NOMO-1 (cell line): ENCODE measurements at regions not wholly inside any gene's neighbourhood (a gene's known extent, or its start where the extent isn't known, plus 50 kb on each side); places are given as distances from the start of the nearest gene placed in this dataset.

Source experiments
- DNase-seq, 2 experiments: peaks; one replicate each; lab custom pipeline; 2025; ENCODE audit not compliant: unreplicated experiment in 2 of 2; lab: John Stamatoyannopoulos, UW

- DNase-seq, result no peak
Observed at GRCh38 chr15:25985165-25985564, 122.0 kb upstream of the ATP10A start.

GRCh38 chr15:25982736-25983135 is 119.6 kb upstream of the ATP10A start:
- DNase-seq, result no peak

GRCh38 chr15:25981114-25981513 is 118.0 kb upstream of the ATP10A start:
- no peak for DNase-seq

DNA sequence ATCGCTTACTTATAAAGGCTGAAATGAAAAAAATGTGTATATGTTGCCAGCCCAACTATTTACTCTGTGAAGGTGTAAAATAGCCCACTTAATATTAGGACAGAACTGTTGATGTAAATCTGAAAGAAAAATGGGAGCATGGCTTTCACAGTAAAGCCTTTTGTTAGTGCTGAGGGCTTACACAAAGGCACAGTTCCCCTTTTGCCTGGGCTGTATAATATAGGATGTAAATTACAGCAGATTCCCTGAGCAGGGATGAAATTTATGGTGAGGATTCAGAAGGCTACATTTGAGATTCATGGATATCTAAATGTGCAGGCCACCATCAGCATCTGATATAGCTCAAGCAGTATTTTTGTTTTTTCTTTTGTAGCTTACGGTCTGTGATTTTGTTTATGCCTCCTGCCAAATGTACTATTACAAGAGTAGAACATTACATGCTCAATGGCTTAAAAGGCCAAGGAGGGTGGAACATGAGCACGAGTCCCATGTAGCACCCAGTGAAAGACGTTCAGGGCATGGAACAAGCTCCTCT is 109.1 kb upstream of the ATP10A start:
- DNase-seq, result no peak

DNA sequence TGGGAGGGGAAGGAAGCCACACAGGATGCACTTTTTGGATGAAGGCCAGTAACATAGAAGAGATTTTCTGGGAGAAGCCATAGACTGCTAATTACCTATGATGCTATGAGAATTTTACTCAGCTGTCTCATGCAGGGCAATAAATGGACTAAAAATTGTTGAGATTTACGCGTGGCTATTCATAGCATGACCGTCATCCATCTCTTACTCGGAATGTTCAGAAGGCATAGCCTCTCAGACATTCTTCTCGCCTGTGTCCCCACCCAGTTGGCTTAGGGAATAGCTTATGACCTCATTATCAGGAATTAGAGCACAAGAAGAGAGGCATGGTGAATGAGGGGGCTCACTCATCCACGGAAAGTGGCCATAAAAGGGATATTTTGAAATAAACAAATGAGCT is 107.9 kb upstream of the ATP10A start:
- no peak for DNase-seq

DNA sequence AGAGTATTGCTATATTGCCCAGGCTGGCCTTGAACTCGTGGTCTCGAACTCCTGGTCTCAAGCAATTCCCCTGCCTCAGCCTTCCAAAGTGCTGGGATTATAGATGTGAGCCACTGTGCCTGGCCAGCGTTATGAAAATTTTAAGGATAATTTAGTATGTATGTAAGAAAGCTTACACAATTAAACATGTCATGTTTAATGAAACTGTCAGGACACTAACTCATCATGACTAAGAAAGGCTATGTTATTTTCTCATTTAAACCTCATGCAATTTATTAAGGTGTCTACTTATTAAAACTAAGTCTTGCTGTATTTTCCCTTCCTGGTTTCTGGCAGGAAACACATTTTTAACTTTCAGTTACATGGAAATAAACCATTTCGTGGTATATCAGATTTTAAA is 106.8 kb upstream of the ATP10A start:
- DNase-seq, result no peak

- no peak for DNase-seq
Observed at GRCh38 chr15:25967116-25967515, 104.0 kb upstream of the ATP10A start.

DNA sequence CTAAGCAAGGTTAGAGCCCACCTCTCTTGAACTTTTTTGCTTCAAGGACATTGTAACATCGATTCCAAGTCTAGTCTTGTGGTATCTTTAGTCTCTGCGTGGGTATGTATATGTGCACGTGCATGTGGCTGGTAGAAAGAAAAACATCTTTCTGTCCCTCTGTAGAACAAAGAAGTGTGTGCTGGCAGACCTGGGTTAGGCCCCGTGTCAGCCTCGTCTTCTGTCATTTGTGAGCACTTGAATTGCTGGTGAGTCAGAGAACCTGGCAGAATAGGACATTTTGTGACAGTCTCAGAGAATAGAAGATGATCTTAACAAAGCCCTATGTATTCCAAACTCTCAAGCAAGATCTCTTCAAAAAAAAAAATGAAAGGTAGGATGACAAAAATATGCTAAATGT is 102.2 kb upstream of the ATP10A start:
- no peak for DNase-seq

DNA sequence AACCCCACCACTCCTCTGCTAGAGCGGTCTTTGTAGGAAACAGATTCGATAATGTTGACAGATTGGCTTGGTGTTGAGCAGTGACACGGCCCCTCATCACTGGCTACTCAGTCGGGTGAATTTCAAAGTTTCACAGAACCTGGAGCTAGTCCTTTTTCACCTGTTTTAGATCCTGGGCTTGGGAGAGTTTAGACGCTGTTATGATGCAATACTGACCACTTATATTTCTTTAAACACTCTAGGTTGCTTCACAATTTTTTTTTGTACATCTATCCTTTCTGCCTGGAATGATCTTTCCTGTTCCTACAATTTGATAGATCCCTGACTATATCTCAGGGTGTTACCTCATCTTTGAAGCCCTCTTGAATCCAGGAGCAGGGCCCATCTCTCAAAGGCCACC is 97.1 kb upstream of the ATP10A start:
- no peak for DNase-seq

DNA sequence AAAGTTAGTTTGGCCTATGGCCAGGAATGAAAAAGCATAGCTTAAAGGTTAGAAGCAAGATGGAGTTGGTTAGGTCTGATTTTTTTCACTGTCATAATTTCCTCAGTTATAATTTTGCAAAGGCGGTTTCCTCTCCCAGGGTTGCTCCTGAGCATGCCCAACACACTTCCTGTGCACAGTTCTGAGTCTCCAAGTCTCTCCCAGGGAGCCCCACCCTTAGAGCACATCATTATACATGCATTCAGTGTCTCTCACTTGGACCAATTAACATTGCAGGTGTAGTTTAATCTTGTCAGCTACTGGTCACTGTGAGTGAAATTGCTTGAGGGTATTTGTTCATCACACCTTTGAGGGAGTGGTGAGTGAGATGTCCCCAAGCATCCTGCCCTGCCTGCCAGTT is 96.0 kb upstream of the ATP10A start:
- DNase-seq, result no peak

DNA sequence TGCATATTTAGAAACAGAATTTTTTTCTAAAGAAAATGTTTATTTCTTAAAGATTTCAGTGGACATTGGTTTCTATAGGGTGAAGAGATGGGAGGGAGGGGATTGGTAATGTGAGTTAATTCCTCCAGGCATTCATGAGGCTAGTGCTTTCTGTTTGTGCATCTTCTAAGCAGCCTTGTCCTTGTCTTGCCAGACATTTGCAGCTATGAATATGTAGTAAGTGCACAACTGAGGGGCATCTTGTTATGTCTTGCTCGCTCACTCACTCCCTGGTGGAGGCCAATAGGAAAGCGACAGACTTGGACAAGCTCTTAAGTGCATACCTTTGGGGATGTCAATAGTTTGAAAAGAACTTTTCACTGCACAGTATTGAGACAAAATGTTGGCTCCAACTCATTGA is 92.5 kb upstream of the ATP10A start:
- DNase-seq, result no peak

DNA sequence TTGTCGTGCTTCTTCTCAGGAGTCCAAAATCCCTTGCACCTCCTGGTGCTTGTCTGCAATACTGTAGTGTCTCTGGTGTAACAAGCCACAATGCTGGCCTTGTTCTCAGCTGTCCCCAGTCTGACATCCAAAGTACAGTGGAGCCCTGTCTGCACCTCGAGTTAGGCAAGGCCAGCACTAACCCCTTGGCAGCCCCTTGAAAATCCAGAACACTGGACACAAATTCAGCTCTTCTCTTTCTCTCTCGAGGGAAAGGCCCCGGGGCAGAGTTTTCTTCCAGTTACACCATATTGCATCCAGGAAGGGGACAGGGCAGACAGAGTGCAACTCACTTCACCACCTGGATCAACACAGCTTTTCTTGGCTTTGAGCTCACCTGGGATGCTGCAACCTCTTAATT is 91.3 kb upstream of the ATP10A start:
- no peak for DNase-seq

DNA sequence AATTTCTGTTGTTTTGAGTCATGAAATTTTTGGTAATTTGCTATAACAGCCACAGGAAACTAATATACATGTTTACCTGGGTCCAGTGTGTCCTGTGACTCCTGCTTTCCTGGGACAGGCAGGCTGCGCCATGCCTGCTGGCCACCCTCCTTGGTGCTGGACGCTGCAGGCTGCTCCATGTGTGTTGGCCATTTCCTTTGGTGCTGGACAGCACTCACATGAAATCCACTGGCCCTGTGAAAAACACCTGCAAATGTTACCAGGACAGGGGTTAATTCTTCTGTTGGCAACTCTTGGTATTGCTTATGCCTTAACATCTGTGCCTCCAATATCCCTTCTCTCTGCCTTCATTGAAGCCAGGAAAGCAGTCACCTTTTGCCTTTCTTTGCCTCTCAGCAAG is 86.9 kb upstream of the ATP10A start:
- DNase-seq, result no peak

GRCh38 chr15:25947323-25948314 is 84.5 kb upstream of the ATP10A start:
- peak; percentile 51 to 69 for DNase-seq

DNA sequence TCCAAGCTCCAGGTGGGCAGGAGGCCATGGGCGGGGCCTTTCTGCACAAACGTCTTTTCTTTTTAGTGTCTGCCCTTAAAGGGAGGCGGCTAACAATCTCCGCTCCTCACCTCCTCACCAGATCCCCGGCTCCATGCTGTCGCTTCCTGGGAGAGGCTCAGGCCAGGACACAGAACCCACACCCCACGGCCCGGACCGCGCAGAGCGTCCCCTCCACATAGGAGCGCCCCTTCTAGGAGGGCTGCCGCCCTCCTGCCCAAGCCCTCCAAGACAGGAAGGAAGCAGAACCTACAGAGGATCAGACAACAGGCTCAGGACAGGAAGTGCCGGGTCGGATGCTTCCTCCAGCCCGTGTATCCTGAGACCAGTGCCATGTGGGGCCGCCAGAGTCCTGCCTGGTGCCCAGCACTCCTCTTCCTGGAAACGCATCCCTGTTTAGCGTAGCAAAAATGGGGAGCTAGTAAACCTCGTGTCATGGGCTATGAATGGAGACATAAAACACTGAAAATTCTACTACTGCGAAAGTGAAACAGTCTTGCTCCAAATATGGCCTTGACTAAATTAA is 83.2 kb upstream of the ATP10A start:
- no peak for DNase-seq

GRCh38 chr15:25944386-25944785 is 81.3 kb upstream of the ATP10A start:
- no peak for DNase-seq

DNA sequence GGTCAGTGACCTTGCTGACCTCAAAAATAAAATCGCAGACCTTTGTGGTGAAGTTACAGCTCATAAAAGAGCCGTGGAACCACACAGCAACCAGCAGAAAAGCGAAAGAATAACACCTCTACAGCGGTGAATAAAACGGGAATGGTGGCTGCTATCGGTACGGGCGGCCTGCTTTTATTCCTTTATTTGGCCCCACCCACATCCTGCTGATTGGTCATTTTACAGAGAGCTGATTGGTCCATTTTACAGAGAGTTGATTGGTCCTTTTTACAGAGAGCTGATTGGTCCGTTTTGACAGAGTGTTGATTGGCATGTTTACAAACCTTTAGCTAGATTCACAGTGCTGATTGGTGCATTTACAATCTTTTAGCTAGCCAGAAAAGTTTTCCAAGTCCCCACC is 80.7 kb upstream of the ATP10A start:
- DNase-seq, result no peak

DNA sequence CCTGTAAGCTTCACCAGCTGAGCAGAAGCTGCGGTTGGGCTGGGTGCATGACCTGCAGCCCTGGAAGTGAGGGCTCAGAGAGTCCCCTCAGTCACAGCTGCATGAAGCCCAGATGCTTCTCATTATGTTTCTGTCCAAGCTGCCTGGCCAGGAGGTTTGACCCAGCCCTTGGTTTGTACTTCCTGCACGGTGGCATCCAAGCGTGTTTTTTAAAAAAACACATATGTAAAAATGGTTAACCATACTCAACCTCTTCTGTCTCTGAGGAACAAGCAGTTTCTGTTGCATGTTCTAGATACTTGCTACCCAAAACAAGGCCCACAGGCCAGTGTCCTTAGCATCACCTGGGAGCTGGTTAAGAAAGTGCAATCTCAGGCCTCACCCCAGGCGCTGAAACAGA is 76.0 kb upstream of the ATP10A start:
- no peak for DNase-seq

GRCh38 chr15:25937796-25938195 is 74.7 kb upstream of the ATP10A start:
- DNase-seq, result no peak

GRCh38 chr15:25936004-25936403 is 72.9 kb upstream of the ATP10A start:
- DNase-seq, result no peak

- DNase-seq, result peak; percentile 62 to 84
Observed at GRCh38 chr15:25933456-25934158, 70.5 kb upstream of the ATP10A start.
